Lower leg skin (tissue), 4 donors: ENCODE measurements at regions not wholly inside any gene's neighbourhood (a gene's known extent, or its start where the extent isn't known, plus 50 kb on each side); places are given as distances from the start of the nearest gene placed in this dataset.
"Not testable (repeated sequence)": the region's sequence is repeated elsewhere in the genome, so short reads cannot be mapped to it uniquely, and the experiment has no call there.

Source experiments
- DNase-seq, 2 donors: peaks; one replicate each; pipeline ENCODE4 v3.0.0-alpha.2; 2019; ENCODE audit warnings: low spot score in 2 of 2
- H3K4me3 ChIP-seq: fragments of 200-600 bp; sonication (generic); 2 replicates; pipeline ENCODE4 v1.5.1; 2017; ENCODE audit warnings: mild to moderate bottlenecking, low read depth; ENCODE audit not compliant: poor library complexity, severe bottlenecking
- POLR2A ChIP-seq, 2 donors: fragments of 450-650 bp; IDR thresholded peaks; one replicate each; pipeline ENCODE4 v1.6.1; 2016 to 2017; ENCODE audit warnings: antibody characterized with exemption in 2 of 2, mild to moderate bottlenecking in 1 of 2, moderate library complexity in 1 of 2
- WGBS, 2 donors: methylation state at CpG; one replicate each; pipeline ENCODE4 v1.1.5; 2018; 5-methylcytosine and 5-hydroxymethylcytosine counted together
- intact Hi-C: fragments of 100-400 bp; cut with DNase I; formaldehyde crosslinking; loops from one replicate; pipeline ENCODE4 v1.15.0; 2023; ENCODE audit warnings: low total_unique reads
- TF ChIP-seq, protein P1 (sequence below), 3 donors: fragments of 450-650 bp; IDR thresholded peaks; one replicate each; pipeline ENCODE4 v1.5.1; 2016; ENCODE audit warnings: antibody characterized with exemption in 3 of 3, mild to moderate bottlenecking in 3 of 3, moderate library complexity in 2 of 3

DNA sequence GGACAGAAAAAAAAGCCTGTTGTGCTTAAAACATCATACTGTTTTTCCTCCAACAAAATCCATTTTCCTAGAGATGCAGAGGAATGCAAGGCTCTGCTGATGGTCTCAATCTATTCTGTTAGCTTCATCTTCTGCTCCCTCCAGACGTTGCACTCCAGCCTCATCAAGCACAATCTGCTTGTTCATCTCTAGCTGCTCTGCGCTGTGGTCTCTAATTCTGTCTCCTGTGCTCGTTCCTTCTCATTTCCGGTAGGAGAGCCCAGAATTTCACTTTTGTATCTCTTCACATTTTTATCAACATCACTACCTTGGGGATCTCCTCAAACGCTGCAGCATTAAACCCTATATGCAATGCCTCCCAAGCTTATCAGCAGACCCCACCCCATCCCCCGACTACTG, 708.9 kb downstream of the RNF144A start:
- no peak for DNase-seq
- WGBS, 2 donors, result 84 to 87% methylated on average over 6 of the region's 6 CpGs
- H3K4me3 ChIP-seq, result no peak overlapping the region
- TF ChIP-seq, protein P1, sequence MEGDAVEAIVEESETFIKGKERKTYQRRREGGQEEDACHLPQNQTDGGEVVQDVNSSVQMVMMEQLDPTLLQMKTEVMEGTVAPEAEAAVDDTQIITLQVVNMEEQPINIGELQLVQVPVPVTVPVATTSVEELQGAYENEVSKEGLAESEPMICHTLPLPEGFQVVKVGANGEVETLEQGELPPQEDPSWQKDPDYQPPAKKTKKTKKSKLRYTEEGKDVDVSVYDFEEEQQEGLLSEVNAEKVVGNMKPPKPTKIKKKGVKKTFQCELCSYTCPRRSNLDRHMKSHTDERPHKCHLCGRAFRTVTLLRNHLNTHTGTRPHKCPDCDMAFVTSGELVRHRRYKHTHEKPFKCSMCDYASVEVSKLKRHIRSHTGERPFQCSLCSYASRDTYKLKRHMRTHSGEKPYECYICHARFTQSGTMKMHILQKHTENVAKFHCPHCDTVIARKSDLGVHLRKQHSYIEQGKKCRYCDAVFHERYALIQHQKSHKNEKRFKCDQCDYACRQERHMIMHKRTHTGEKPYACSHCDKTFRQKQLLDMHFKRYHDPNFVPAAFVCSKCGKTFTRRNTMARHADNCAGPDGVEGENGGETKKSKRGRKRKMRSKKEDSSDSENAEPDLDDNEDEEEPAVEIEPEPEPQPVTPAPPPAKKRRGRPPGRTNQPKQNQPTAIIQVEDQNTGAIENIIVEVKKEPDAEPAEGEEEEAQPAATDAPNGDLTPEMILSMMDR (IDR thresholded peaks at IDR 0.05), result no peak
- no peak for TF ChIP-seq POLR2A (IDR thresholded peaks at IDR 0.05)
- intact Hi-C loops, result no loop called here

DNA sequence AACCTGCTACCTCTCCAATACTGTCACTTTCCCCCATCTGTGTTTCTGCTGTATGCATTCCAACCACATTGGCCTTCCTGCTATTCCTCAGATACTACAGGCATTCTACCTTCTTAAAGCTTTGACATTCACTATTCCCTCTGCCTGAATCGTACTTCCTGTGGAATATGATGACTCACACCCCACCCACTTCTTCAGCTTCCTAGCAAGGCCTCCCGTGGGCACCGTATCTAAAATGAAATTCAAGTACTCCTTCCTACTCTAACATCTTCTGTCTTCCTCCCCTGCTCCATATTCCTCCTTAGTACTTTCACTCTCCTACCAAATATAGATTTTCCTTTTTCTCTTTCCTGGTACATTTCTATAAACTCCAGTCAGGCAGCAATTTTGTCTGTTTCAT, 710.4 kb downstream of the RNF144A start:
- WGBS, 2 donors, result 34 to 45% methylated on average over 3 of the region's 3 CpGs
- intact Hi-C loops, result no loop called here
- no peak overlapping the region for H3K4me3 ChIP-seq
- DNase-seq, result no peak
- TF ChIP-seq POLR2A (IDR thresholded peaks at IDR 0.05), result no peak
- TF ChIP-seq, protein P1 (IDR thresholded peaks at IDR 0.05), result no peak

DNA sequence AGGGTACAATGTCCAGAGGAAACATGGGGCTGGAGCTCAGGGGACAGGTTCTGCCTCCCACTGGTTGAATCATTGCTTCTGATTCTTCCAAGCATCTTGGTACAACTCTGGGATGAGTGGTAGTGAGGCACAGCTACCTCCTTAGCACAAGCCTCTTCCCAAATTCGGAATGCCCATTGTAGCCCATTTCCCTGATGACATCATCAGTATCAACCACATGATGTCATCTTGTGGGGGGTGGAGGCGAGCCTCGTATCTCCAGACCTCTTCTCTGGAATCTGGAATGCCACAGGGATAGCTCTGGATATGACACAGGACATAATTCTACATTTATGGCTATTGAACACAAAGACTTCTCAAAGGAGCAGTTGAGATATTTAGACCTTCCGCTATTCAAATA, 715.2 kb downstream of the RNF144A start:
- intact Hi-C loops, result no loop called here
- TF ChIP-seq POLR2A (IDR thresholded peaks at IDR 0.05), result no peak
- TF ChIP-seq, protein P1 (IDR thresholded peaks at IDR 0.05), result no peak
- DNase-seq, result no peak
- no peak overlapping the region for H3K4me3 ChIP-seq
- 79 to 81% methylated on average over 4 of the region's 4 CpGs for WGBS, 2 donors

DNA sequence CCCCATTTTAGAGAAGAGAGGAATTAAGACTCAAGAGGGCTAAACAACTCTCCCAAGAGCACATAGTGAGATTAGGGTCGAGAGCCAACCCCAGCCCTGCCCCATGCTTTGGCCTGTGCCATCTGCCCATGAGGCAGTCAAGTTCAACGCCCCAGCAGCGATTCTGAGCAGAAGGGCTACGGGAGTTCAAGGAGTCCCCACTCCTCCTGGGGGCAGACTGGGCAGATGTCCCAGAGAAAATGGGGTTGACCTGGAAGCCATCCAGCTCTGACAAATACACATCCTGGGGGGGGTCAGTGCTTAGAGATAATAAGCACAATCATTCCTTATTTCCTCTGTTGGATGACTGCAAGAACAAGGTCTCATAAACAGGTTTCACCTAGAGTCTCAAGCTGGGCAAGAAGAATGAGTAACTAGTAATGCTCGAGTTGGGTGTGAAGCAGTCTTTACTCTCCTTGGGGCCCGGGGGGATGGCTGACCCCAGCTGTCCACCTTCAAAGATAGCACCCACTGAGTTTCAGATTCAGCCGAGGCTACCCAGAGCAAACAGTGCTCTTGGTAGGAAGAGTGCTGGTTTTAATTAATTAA, 716.4 kb downstream of the RNF144A start:
- DNase-seq, result no peak
- H3K4me3 ChIP-seq, result no peak overlapping the region
- intact Hi-C loops, result no loop called here
- WGBS, 2 donors, result 65 to 72% methylated on average over 7 of the region's 7 CpGs
- TF ChIP-seq, protein P1 (IDR thresholded peaks at IDR 0.05), result no peak
- no peak for TF ChIP-seq POLR2A (IDR thresholded peaks at IDR 0.05)

DNA sequence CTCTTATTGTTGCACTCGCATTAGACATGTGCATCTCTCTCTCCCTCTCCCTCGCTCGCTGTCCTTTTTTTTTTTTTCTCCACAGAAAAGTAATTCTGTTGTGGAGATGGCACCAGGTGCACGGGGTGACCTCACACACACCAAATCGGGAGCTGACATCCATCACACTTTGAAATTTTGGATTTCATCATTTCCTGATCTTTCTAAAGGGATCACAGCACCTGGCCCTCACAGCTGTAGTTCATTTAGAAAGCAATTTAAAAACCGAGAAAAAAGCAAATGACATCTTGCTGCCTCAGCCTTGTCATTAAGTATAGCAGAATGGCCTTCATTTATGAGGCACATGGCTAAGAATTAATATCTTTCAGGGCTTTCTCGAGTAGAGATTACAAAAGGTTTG, 717.2 kb downstream of the RNF144A start:
- H3K4me3 ChIP-seq, result no peak overlapping the region
- TF ChIP-seq, protein P1 (IDR thresholded peaks at IDR 0.05), result no peak
- TF ChIP-seq POLR2A (IDR thresholded peaks at IDR 0.05), result no peak
- intact Hi-C loops, result no loop called here
- no peak for DNase-seq
- 46 to 49% methylated on average over 7 of the region's 7 CpGs for WGBS, 2 donors

DNA sequence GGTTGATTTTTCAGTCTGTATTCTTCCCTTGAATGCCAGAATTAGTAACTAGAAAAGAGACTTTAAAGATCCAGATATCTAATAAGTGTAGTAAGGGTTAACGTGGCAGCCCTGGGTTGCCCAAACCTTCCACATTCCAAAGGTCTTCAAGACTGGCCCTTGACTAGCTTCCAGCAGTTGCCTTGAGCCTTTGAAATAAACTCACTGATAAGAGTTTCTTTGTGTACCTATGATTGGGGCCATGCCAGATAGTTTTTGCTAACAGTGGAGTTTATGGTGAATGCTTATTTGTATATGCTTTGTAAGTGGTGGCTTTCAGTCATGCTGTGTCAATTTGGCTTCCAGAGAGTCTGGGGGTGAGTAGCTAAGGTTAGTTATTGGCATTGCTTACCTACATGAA, 722.3 kb downstream of the RNF144A start:
- DNase-seq, result no peak
- 78 to 81% methylated on average over 1 of the region's 1 CpG for WGBS, 2 donors
- intact Hi-C loops, result no loop called here
- TF ChIP-seq, protein P1 (IDR thresholded peaks at IDR 0.05), result no peak
- no peak for TF ChIP-seq POLR2A (IDR thresholded peaks at IDR 0.05)
- no peak overlapping the region for H3K4me3 ChIP-seq

DNA sequence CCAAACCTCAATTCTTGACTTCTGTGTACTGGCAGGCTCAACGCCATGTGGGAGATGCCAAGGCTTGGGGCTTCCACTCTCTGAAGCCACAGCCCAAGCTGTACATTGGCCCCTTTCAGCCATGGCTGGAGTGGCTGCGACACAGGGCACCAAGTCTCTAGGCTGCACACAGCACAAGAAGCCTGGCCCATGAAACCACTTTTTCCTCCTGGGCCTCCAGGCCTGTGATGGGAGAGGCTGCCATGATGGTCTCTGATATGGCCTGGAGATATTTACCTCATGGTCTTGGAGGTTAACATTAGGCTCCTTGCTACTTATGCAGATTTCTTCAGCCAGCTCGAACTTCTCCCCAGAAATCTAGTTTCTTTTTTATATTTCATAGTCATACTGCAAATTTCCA, 724.1 kb downstream of the RNF144A start:
- WGBS, 2 donors, result 80 to 89% methylated on average over 3 of the region's 3 CpGs
- DNase-seq, intact Hi-C loops: not testable (repeated sequence)

More for the DNA sequence above, 724.1 kb downstream of the RNF144A start:
- H3K4me3 ChIP-seq, result not testable (repeated sequence)
